IPS-NIHi7 (cell line): ENCODE measurements at regions not wholly inside any gene's neighbourhood (a gene's known extent, or its start where the extent isn't known, plus 50 kb on each side); places are given as distances from the start of the nearest gene placed in this dataset.

Experiments
- DNase-seq: peaks from one replicate; pipeline ENCODE4 v3.0.0; 2012; ENCODE audit warnings: mixed read lengths; ENCODE audit errors: extremely low spot score

DNA sequence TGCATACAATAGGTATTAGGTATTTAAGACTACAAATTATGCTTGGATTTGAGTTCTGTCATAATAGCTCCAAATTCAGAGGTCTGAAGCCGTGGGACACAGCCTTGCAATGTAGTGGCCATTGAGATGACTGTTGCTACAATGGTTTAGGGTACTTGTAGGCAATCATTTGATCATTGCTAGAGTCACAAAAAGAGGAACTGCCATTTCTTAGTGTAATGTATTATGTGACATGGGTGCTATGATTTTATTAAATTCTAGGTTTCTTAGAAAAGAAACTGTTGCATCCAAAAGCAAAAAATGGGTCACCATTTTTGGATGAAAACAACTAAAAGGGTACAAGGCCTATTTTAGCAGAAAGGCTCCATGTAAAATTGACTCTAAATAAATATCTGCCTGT is 129.9 kb upstream of the ZNF644 start:
- DNase-seq: no peak

DNA sequence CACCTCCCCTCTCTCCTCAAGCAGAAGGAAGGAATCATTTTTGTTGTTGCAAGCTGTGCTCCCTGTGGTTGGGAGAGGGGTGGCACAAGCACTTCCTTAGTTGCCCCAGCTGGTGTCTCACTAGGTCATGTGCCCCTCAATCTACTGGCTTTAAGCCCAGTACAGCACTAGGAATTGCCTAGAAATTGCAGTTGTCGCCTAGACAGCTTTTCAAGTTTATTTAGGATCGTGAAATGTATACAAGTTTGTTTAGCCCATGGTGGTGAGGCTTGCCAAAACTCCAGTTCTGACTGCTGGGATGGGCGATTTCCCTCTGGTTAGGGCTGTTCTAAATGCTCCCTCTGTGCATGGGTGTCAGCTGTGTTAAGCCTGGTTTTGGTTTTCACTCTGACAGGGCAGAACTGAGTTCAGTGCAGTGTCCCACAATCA is 126.8 kb upstream of the ZNF644 start:
- no peak for DNase-seq

- no peak for DNase-seq
These were observed 120.0 kb upstream of the ZNF644 start for GRCh38 chr1:91141858-91142257.

DNA sequence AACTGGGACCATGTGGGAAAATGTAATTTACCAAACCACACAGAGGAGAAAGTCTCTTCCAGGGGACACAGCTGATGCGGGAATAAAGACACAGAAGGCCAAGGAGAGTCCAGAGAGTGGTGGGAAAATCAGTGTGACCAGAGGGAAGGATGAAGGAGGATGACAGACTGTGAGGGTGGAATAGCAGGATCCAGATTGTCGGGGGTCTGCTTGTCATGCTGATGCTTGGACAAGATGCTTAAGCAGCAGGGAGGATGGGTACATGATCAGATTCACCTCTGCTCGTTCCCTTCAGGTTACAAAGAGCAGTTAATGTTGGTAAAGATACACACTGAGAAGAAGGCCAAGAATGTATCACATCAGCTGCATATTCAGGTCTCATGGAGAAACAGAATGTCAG is 117.1 kb upstream of the ZNF644 start:
- DNase-seq: no peak

- no peak for DNase-seq
These were observed 115.5 kb upstream of the ZNF644 start for GRCh38 chr1:91137173-91137852.

DNA sequence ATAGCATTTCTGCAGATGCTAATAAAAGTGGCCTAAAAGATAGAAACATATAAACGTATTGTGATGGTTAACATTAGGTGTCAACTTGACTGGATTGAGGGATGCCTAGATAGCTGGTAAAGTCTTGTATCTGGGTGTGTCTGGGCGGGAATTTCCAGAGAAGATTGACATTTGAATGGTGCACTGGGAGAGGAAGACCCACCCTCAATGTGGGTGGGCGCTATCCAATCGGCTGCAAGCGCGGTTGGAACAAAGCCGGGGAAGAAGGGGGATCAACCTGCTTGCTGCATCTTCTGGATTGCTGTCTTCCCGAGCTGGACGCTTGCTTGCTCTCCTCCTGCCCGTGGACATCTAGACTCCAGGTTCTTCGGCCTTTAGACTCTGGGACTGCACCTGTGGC is 114.0 kb upstream of the ZNF644 start:
- DNase-seq: no peak

DNA sequence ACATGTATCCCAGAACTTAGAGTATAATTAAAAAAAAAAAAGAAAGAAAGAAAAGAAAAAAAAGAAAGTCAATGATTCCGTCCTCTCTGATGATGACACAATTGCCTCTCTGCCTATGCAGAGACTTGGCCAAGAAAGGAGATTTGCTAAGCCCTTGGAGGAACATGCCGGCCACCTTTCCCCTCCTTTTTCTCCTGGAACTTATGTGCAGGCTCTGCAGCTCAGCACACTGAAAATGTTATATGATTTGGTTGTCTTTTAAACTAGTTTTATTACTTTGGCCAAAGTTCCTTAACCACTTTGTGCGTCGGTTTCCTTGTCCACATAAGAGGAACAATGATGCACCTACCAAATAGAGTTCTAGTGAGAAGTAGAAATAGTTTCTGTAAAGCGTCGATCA is 111.4 kb upstream of the ZNF644 start:
- DNase-seq: no peak

DNA sequence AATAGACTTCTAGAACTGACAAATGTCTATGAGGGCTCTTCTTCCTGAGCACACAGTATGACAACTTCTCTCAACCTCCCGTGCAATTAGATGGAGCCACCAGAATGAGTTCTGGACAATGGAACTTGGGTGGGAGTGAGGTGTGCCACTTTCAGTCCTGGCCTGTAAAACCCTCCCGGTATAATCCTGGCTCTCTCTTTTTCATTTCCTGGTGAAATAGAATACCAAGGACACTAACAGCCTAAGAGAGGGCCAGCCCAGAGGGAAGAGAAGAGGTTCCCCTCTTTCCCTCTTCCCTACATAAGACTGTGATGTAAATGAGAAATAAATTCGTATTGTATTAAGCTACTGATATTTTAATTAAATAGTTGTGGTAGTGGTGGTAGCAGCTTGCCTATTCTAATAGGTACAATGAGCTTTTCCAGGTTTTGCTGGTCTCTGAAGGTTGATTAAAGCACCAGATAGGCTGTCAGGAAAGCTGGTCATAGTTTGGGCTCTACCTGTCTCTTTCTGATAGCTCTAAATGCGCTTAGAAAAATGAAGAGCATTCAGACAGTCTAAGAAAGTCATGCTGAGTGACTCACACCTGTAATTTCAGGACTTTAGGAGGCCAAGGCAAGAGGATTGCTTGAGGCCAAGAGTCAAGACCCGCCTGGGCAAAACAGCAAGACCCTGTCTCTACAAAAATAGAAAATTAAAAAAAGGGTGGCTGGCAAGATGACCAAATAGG is 108.6 kb upstream of the ZNF644 start:
- no peak for DNase-seq

- DNase-seq: no peak
These were observed 107.6 kb upstream of the ZNF644 start for GRCh38 chr1:91129458-91129857.

DNA sequence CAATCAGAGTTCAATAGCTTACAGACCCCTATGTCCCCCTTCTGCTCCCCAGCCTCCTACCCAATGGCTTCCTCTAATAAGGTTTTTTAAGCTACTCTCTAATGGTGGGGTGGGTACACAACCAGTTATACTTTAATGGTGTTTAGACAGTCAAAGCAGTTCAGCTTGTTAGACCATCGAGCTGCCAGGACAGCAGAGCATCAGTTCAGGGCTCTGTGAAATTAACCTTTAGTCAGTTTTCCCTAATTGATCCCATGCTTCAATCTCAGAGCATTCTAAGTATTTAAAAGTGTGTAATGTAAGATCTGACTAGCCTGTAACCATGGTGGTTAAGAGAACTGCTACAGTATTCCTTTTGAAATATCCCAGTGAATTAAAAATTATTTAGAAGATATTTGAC is 107.2 kb upstream of the ZNF644 start:
- DNase-seq: no peak

DNA sequence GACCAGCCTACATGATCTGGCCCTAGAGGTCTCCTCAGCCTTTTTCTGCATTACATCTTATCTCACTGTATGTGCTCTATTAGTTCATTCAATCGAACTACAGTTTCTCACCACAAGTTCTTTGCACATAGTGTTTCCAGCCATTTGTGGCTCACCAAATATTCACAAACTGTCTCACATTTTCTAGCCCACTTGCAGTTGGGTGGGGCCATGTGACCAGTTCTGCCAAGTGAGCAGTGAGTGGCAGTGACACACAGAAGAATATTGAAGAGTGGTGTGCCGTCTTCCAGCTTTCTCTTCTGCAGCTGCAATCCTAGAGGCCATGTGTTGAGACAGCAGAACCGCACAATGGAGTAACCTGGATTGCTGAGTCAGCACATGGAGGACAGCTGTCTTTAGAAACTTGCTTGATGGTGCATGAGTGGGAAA is 103.2 kb upstream of the ZNF644 start:
- no peak for DNase-seq

DNA sequence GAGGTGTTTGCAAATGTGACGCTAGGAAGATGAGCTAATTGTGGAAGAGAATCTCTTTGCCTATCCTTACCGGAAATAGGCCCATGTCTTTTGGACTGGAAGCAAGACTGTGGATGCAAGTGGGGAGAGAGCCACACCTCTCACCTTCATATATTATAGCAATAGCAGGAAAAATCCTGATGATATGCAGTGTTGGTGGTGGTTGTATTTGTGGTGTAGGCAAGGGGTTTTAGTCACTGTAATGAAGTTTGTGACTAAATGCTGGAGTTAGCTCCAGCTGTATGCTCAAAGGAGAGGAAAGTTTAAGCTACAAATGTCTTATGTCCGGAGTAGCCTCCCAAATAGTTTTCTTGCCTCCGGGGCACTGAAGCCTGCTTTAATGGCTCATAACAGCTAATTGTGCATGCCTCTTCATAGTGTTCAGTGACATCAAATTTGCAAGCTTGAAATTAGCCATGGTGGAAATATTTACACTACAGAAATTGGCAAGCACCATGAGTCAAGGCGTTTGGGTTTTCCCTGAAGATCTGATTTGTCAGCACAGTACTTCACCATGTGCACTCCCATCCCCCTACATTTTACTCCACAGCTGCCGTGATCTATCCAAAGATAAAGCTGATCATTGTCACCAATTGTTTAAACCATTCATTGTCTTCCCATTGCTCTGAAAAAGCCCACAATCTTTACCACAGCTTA is 102.6 kb upstream of the ZNF644 start:
- no peak for DNase-seq

DNA sequence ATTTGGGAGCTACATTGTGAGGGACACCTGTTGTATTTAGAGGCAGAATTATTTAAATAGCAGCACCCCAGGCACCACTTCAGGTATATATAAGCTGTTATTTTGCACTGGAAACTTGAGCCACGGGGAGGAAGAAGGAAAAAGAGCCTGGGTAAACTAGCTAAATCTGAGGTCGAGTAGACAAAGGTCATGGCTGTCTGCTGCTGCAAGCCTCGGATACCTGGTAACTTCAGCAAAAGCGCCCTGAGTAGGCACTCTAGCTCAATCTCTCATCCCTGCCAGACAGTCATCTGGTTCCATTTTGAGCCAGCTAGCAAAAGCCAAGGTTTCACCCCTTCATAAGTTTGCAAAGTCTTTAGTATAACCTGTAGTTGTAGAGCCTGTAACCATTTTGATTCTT is 101.9 kb upstream of the ZNF644 start:
- no peak for DNase-seq

- DNase-seq: no peak
These were observed 101.5 kb upstream of the ZNF644 start for GRCh38 chr1:91123319-91123718.

- no peak for DNase-seq
These were observed 100.4 kb upstream of the ZNF644 start for GRCh38 chr1:91122106-91122717.

GRCh38 chr1:91121366-91121765 is 99.5 kb upstream of the ZNF644 start:
- no peak for DNase-seq

GRCh38 chr1:91120936-91121335 is 99.1 kb upstream of the ZNF644 start:
- no peak for DNase-seq

DNA sequence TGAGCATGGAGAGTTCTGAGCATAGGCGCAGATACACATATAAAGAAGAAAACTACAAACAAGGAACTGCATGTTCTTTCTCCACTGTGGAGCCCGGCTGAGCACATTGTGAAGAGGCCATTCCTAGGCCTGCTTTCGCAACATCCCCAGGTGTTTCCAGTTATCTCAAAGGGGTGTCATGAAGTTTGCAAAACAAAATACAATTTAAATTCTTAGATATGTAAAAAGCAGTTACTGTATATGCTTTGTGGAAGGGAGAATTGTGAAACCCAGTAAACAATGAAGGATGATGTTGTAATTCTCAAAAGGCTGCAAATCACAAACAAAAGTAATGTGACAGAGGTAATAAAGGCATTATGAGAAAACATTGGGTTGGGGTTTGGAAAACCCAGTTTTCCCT is 98.6 kb upstream of the ZNF644 start:
- no peak for DNase-seq

GRCh38 chr1:91104712-91105111 is 82.9 kb upstream of the ZNF644 start:
- DNase-seq: no peak

DNA sequence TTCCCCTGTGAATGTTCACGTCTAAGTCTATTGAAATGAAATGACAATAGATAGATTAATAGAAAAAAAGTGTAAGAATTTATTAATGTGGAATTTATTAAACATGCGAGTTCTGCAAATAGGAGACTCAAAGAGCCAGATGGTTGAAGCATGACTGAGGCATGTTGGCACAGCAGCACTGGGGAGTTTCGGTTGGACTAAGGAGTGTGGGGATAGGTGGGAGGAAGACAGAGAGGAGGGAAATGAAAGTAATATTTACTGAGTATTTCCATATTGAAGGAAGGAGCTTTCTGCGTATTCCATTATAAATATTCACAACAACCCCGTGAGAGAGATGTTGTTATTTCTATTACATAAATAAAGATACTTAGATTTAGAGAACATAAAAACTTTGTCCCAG is 79.5 kb upstream of the ZNF644 start:
- no peak for DNase-seq

GRCh38 chr1:91099746-91100621 is 78.1 kb upstream of the ZNF644 start:
- no peak for DNase-seq
